ENCODE measurements at regions not wholly inside any gene's neighbourhood (a gene's known extent, or its start where the extent isn't known, plus 50 kb on each side); places are given as distances from the start of the nearest gene placed in this dataset.

GRCh38 chrX:122501652-122502051 is 682.4 kb upstream of the GRIA3 start:
- CTCF ChIA-PET = no interaction called here
- Mint-ChIP-seq H3K27me3 (no peaks in the 10 kb centered on the region), H3K27ac (no peak overlapping the region), H3K4me1 (no peaks in the 10 kb centered on the region), H3K9me3 (ENCODE audit: low read depth) (no peaks in the 10 kb centered on the region), H3K36me3 (no peaks in the 10 kb centered on the region), H3K4me3 (no peak overlapping the region)
- ATAC-seq (no peak), DNase-seq (no peak)

- H3K36me3 Mint-ChIP-seq = no peaks in the 10 kb centered on the region
- no peaks in the 10 kb centered on the region for H3K4me1 Mint-ChIP-seq
- H3K4me3 Mint-ChIP-seq = no peak overlapping the region
- CTCF ChIA-PET = no interaction called here
- H3K9me3 Mint-ChIP-seq (ENCODE audit: low read depth) = no peaks in the 10 kb centered on the region
- no peaks in the 10 kb centered on the region for H3K27me3 Mint-ChIP-seq
- H3K27ac Mint-ChIP-seq = no peak overlapping the region
- ATAC-seq (no peak), DNase-seq (no peak)
These were observed 680.1 kb upstream of the GRIA3 start for GRCh38 chrX:122504026-122504425.

GRCh38 chrX:122512561-122513072 is 671.5 kb upstream of the GRIA3 start:
- H3K4me1 Mint-ChIP-seq = no peaks in the 10 kb centered on the region
- H3K36me3 Mint-ChIP-seq = no peaks in the 10 kb centered on the region
- ATAC-seq (no peak), DNase-seq (no peak)
- H3K27me3 Mint-ChIP-seq = no peaks in the 10 kb centered on the region
- CTCF ChIA-PET = no interaction called here
- peaks cover 4% of the 10 kb centered on the region for H3K9me3 Mint-ChIP-seq (ENCODE audit: low read depth)
- no peak overlapping the region for H3K27ac Mint-ChIP-seq
- H3K4me3 Mint-ChIP-seq = no peak overlapping the region

- Mint-ChIP-seq H3K4me1 (no peaks in the 10 kb centered on the region), H3K9me3 (ENCODE audit: low read depth) (peaks cover 2% of the 10 kb centered on the region), H3K4me3 (no peak overlapping the region), H3K27me3 (no peaks in the 10 kb centered on the region), H3K36me3 (no peaks in the 10 kb centered on the region), H3K27ac (no peak overlapping the region)
- DNase-seq = no peak
- ATAC-seq = no peak
- CTCF ChIA-PET = no interaction called here
These were observed 666.3 kb upstream of the GRIA3 start for GRCh38 chrX:122517786-122518185.

GRCh38 chrX:122545778-122546177 is 638.3 kb upstream of the GRIA3 start:
- H3K4me1 Mint-ChIP-seq = no peaks in the 10 kb centered on the region
- no peak overlapping the region for H3K27ac Mint-ChIP-seq
- ATAC-seq = no peak
- CTCF ChIA-PET = no interaction called here
- DNase-seq = no peak
- no peaks in the 10 kb centered on the region for H3K9me3 Mint-ChIP-seq (ENCODE audit: low read depth)
- no peaks in the 10 kb centered on the region for H3K36me3 Mint-ChIP-seq
- no peak overlapping the region for H3K4me3 Mint-ChIP-seq
- no peaks in the 10 kb centered on the region for H3K27me3 Mint-ChIP-seq

GRCh38 chrX:122546269-122546668 is 637.8 kb upstream of the GRIA3 start:
- no peak overlapping the region for H3K4me3 Mint-ChIP-seq
- H3K4me1 Mint-ChIP-seq = no peaks in the 10 kb centered on the region
- H3K27me3 Mint-ChIP-seq = no peaks in the 10 kb centered on the region
- H3K27ac Mint-ChIP-seq = no peak overlapping the region
- no peak for ATAC-seq
- DNase-seq = no peak
- no peaks in the 10 kb centered on the region for H3K9me3 Mint-ChIP-seq (ENCODE audit: low read depth)
- CTCF ChIA-PET = no interaction called here
- H3K36me3 Mint-ChIP-seq = no peaks in the 10 kb centered on the region

GRCh38 chrX:122552286-122552800 is 631.7 kb upstream of the GRIA3 start:
- no peaks in the 10 kb centered on the region for H3K27me3 Mint-ChIP-seq

GRCh38 chrX:122555925-122556324 is 628.2 kb upstream of the GRIA3 start:
- Mint-ChIP-seq H3K9me3 (ENCODE audit: low read depth) (no peaks in the 10 kb centered on the region), H3K27ac (no peak overlapping the region)
- CTCF ChIA-PET = no interaction called here

More at GRCh38 chrX:122552286-122552800, 631.7 kb upstream of the GRIA3 start:
- ATAC-seq (no peak), DNase-seq (no peak)
- CTCF ChIA-PET = no interaction called here
- no peaks in the 10 kb centered on the region for H3K36me3 Mint-ChIP-seq
- H3K9me3 Mint-ChIP-seq (ENCODE audit: low read depth) = no peaks in the 10 kb centered on the region
- H3K4me3 Mint-ChIP-seq = no peak overlapping the region
- H3K4me1 Mint-ChIP-seq = no peaks in the 10 kb centered on the region
- H3K27ac Mint-ChIP-seq = no peak overlapping the region

GRCh38 chrX:122565952-122566351 is 618.1 kb upstream of the GRIA3 start:
- CTCF ChIA-PET = no interaction called here
- Mint-ChIP-seq H3K36me3 (no peaks in the 10 kb centered on the region), H3K4me3 (no peak overlapping the region), H3K27me3 (no peaks in the 10 kb centered on the region), H3K9me3 (ENCODE audit: low read depth) (peaks cover 3% of the 10 kb centered on the region), H3K4me1 (no peaks in the 10 kb centered on the region), H3K27ac (no peak overlapping the region)
- no peak for DNase-seq
- no peak for ATAC-seq

More at GRCh38 chrX:122555925-122556324, 628.2 kb upstream of the GRIA3 start:
- Mint-ChIP-seq H3K4me1 (no peaks in the 10 kb centered on the region), H3K36me3 (no peaks in the 10 kb centered on the region), H3K27me3 (no peaks in the 10 kb centered on the region), H3K4me3 (no peak overlapping the region)
- ATAC-seq (no peak), DNase-seq (no peak)

GRCh38 chrX:122566401-122566800 is 617.7 kb upstream of the GRIA3 start:
- CTCF ChIA-PET = no interaction called here
- peaks cover 4% of the 10 kb centered on the region for H3K9me3 Mint-ChIP-seq (ENCODE audit: low read depth)
- H3K4me1 Mint-ChIP-seq = no peaks in the 10 kb centered on the region
- no peak overlapping the region for H3K27ac Mint-ChIP-seq
- H3K4me3 Mint-ChIP-seq = no peak overlapping the region
- ATAC-seq = no peak
- no peaks in the 10 kb centered on the region for H3K36me3 Mint-ChIP-seq
- DNase-seq = no peak
- H3K27me3 Mint-ChIP-seq = no peaks in the 10 kb centered on the region

- ATAC-seq = no peak
- no peaks in the 10 kb centered on the region for H3K4me1 Mint-ChIP-seq
- DNase-seq = no peak
- CTCF ChIA-PET = no interaction called here
- no peaks in the 10 kb centered on the region for H3K36me3 Mint-ChIP-seq
- H3K4me3 Mint-ChIP-seq = no peak overlapping the region
- H3K27ac Mint-ChIP-seq = no peak overlapping the region
- H3K27me3 Mint-ChIP-seq = no peaks in the 10 kb centered on the region
- peaks cover 4% of the 10 kb centered on the region for H3K9me3 Mint-ChIP-seq (ENCODE audit: low read depth)
These were observed 616.2 kb upstream of the GRIA3 start for GRCh38 chrX:122567911-122568310.

GRCh38 chrX:122572461-122572860 is 611.6 kb upstream of the GRIA3 start:
- DNase-seq = no peak
- no peak for ATAC-seq
- CTCF ChIA-PET = no interaction called here
- no peaks in the 10 kb centered on the region for H3K36me3 Mint-ChIP-seq
- no peaks in the 10 kb centered on the region for H3K4me1 Mint-ChIP-seq
- no peak overlapping the region for H3K27ac Mint-ChIP-seq
- no peaks in the 10 kb centered on the region for H3K27me3 Mint-ChIP-seq
- H3K9me3 Mint-ChIP-seq (ENCODE audit: low read depth) = peaks cover 2% of the 10 kb centered on the region
- H3K4me3 Mint-ChIP-seq = no peak overlapping the region

- Mint-ChIP-seq H3K36me3 (no peaks in the 10 kb centered on the region), H3K4me1 (no peaks in the 10 kb centered on the region), H3K27me3 (no peaks in the 10 kb centered on the region), H3K27ac (no peak overlapping the region), H3K4me3 (no peak overlapping the region), H3K9me3 (ENCODE audit: low read depth) (no peaks in the 10 kb centered on the region)
- ATAC-seq (no peak), DNase-seq (no peak)
- CTCF ChIA-PET = no interaction called here
These were observed 605.0 kb upstream of the GRIA3 start for GRCh38 chrX:122579036-122579435.

GRCh38 chrX:122579526-122579925 is 604.6 kb upstream of the GRIA3 start:
- no peak overlapping the region for H3K4me3 Mint-ChIP-seq
- no peaks in the 10 kb centered on the region for H3K4me1 Mint-ChIP-seq
- no peak overlapping the region for H3K27ac Mint-ChIP-seq
- no peaks in the 10 kb centered on the region for H3K27me3 Mint-ChIP-seq
- ATAC-seq = no peak
- H3K36me3 Mint-ChIP-seq = no peaks in the 10 kb centered on the region
- CTCF ChIA-PET = no interaction called here
- no peak for DNase-seq
- no peaks in the 10 kb centered on the region for H3K9me3 Mint-ChIP-seq (ENCODE audit: low read depth)

All from activated CD8-positive, alpha-beta memory T cell treated with anti-CD3 and anti-CD28 coated beads, Interleukin-2, amount 10 ng/mL, durations not matched to agents 7 days and 5 days (primary cell).